ENCODE measurements at regions not wholly inside any gene's neighbourhood (a gene's known extent, or its start where the extent isn't known, plus 50 kb on each side); places are given as distances from the start of the nearest gene placed in this dataset.

DNA sequence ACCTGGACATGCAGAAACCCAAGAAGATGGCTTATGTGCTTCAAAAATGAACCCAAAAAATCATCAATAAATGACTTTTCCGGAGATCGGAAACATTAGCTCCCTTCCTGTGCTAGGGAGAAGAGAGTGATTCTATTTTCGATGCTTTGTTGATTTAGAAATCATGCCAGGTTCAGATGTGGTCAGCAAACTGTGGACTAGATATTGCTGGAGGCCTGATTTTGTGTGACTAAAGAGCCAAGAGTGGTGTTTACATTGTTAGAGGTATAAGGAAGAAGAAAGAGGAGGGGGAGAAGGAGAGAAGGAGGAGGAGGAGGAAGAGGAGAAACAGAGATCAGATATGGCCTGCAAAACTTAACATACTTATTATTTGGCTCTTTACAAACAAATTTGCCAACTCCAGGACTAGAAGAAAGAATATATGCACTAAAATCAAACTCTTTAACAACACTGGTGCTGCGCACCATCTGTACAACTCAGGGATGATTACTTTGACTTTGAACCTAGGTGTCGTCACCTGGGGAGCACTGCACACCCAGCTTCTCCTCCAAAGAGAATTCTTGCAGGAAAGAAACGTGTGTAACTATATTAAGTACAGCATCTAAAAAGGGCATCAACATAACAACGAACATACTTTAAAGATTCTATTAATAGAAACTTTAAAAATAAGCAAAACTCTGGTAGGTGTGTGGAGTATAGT, 664.9 kb upstream of the LCORL start:
- Mint-ChIP-seq H3K9me3 (no peaks in the 10 kb centered on the region), H3K4me1 (ENCODE audit: low read depth) (no peaks in the 10 kb centered on the region), H3K4me3 (no peak overlapping the region), H3K36me3 (ENCODE audit: low read depth) (no peaks in the 10 kb centered on the region), H3K27me3 (peaks cover 2% of the 10 kb centered on the region), H3K27ac (no peak overlapping the region)
- intact Hi-C loops (cut with micrococcal nuclease) = loop anchor here (5.0 kb wide), 1 partner anchor 1561 kb away; no protein-coding TSS in a partner anchor

DNA sequence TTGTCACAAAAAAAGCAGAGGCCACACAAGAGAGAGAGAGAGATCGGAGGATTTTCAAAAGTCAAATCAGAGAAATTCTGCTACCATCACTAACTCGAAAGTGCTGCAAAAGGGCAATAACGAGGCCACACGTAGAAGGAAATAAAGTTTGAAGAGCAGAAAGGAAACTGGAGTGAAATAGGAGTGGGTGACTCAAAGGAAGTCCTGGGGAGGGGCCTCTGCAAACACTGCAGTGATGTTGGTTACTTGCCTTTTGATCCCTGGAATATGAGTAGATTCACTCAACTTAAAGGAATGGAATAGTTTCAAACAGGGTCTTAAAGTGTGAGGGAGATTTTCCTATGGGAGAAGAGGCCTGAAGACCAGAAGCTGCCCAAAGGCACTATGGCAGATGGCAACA, 663.4 kb upstream of the LCORL start:
- no peaks in the 10 kb centered on the region for H3K4me1 Mint-ChIP-seq (ENCODE audit: low read depth)
- no peaks in the 10 kb centered on the region for H3K9me3 Mint-ChIP-seq
- no peak overlapping the region for H3K4me3 Mint-ChIP-seq
- no peak overlapping the region for H3K27ac Mint-ChIP-seq
- intact Hi-C loops (cut with micrococcal nuclease) = loop anchor here (5.0 kb wide), 1 partner anchor 1562 kb away; no protein-coding TSS in a partner anchor
- no peaks in the 10 kb centered on the region for H3K27me3 Mint-ChIP-seq
- H3K36me3 Mint-ChIP-seq (ENCODE audit: low read depth) = no peaks in the 10 kb centered on the region

DNA sequence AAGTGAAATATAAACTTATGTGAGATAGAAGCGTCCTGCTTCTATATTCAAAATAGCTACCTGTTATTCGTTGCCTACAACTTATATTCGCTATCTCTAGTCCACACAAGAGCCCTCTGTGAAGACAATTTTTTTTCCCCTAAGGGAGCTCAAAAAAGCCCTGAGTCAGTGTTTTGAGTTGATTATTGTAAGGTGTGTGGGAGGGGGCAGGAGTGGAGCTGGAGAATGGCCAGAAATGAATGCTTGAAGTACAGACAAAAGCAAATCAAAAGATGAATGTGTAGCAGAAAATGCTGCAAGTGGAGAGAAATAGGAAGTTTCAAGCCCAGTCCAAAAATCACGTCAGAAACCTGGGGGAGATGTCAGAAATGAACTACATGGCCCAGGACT, 655.0 kb upstream of the LCORL start:
- no peaks in the 10 kb centered on the region for H3K4me1 Mint-ChIP-seq (ENCODE audit: low read depth)
- H3K36me3 Mint-ChIP-seq (ENCODE audit: low read depth) = no peaks in the 10 kb centered on the region
- no peak overlapping the region for H3K4me3 Mint-ChIP-seq
- H3K9me3 Mint-ChIP-seq = no peaks in the 10 kb centered on the region
- intact Hi-C loops (cut with micrococcal nuclease) = no loop called here
- no peak overlapping the region for H3K27ac Mint-ChIP-seq
- H3K27me3 Mint-ChIP-seq = no peaks in the 10 kb centered on the region

DNA sequence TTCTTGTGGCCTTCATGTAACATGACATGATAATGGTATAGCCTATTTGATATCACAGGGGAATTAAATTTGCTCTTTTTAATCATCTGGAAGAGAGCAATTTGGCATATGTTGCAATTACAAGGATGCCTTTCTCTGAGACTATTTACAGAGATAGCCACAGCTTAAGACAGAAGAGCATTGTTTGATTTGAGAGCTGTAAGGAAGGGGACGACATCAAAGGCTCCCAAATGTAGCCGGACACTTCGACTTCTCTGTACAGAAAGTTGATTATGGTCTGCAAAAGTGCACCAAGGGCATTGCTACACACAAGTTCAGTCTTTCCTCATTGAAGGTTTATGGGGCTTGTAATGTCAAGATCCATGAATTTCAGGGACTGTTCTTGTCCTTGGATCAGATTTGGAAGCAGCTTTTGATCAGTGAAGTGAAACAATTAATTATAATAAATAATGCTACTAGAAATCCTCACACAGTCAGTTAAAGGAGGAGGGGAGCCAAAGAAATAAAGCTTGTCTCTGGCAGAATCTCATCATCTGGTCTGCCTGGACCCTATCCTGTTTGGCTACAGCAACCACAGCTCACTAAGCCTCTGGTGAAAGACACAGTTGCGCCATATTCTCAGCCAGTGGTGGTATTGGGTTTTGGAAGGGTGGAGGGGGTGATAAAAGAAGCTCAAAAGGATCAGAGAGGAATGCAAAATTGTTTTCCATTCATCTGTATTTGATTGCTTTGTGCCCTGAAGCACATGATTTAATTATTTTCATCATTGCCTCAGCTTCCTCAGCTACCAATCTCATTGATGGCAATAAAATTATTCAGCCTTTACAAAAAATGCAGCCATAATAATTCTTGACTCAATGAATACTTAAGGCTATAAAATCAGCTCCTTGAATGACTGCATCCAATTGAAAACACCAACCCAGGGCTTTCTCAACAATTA, 654.3 kb upstream of the LCORL start:
- Mint-ChIP-seq H3K4me1 (ENCODE audit: low read depth) (no peaks in the 10 kb centered on the region), H3K27me3 (no peaks in the 10 kb centered on the region), H3K36me3 (ENCODE audit: low read depth) (no peaks in the 10 kb centered on the region), H3K4me3 (no peak overlapping the region), H3K27ac (no peak overlapping the region), H3K9me3 (no peaks in the 10 kb centered on the region)
- intact Hi-C loops (cut with micrococcal nuclease) = no loop called here

DNA sequence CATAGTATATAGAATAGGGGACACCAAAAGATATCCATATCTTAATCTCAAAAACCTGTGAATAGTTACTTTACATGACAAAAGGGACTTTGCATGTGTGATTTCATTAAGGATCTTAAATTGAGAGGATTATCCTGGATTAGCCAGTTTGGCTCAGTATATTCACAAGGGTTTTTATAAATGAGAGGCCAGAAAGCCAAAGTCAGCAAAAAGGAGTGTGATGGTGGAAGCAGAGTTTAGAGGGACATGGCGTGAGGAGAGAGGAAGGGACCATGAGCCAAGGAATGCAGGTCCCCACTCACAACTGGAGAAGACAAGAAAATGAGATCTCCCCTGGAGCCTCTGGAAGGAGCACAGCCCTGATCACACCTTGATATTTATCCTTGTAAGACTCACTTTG, 648.5 kb upstream of the LCORL start:
- Mint-ChIP-seq H3K27me3 (no peaks in the 10 kb centered on the region), H3K27ac (no peak overlapping the region), H3K9me3 (no peaks in the 10 kb centered on the region), H3K4me1 (ENCODE audit: low read depth) (no peaks in the 10 kb centered on the region), H3K36me3 (ENCODE audit: low read depth) (no peaks in the 10 kb centered on the region), H3K4me3 (no peak overlapping the region)
- intact Hi-C loops (cut with micrococcal nuclease) = no loop called here

DNA sequence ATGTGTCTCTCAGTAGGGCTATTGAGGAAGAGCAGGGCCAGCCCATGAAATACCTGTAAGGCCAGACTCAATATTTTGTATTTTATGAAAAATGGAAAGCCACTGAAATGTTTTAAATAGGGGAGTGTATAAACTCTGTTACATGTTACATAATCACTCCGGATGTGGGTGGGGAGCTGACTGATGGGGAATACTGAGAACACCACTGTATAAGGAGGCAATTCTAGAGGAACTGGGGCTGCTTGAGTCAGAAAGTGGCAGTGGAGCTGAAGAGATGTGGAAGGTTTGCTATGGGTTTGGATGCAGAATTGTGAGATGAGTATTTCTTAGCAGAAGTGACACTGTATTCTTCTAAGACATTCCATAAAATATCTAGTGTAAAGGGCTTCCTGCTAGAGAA, 647.8 kb upstream of the LCORL start:
- Mint-ChIP-seq H3K4me1 (ENCODE audit: low read depth) (no peaks in the 10 kb centered on the region), H3K9me3 (no peaks in the 10 kb centered on the region), H3K27me3 (no peaks in the 10 kb centered on the region), H3K36me3 (ENCODE audit: low read depth) (no peaks in the 10 kb centered on the region), H3K27ac (no peak overlapping the region), H3K4me3 (no peak overlapping the region)
- intact Hi-C loops (cut with micrococcal nuclease) = no loop called here

DNA sequence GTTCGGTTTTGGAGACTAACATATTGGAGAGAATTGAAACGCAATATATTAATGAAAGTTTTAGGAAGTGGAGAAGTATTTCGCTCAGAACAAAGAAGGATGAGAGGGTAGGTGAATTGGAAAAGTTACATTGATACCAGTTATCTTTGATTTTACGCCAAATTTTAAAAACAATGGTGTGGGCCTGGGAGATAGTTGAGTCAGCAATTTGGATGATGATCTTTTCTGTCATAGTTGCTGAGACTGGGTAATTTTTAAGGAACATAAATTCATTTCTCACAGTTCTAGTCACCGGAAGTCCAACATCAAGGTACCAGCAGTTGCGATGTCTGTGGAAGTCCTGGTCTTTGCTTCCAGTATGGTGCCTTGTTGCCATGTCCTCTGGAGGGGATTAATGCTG, 644.8 kb upstream of the LCORL start:
- Mint-ChIP-seq H3K27me3 (no peaks in the 10 kb centered on the region), H3K4me3 (no peak overlapping the region), H3K27ac (no peak overlapping the region), H3K4me1 (ENCODE audit: low read depth) (no peaks in the 10 kb centered on the region), H3K9me3 (no peaks in the 10 kb centered on the region), H3K36me3 (ENCODE audit: low read depth) (no peaks in the 10 kb centered on the region)
- intact Hi-C loops (cut with micrococcal nuclease) = no loop called here

DNA sequence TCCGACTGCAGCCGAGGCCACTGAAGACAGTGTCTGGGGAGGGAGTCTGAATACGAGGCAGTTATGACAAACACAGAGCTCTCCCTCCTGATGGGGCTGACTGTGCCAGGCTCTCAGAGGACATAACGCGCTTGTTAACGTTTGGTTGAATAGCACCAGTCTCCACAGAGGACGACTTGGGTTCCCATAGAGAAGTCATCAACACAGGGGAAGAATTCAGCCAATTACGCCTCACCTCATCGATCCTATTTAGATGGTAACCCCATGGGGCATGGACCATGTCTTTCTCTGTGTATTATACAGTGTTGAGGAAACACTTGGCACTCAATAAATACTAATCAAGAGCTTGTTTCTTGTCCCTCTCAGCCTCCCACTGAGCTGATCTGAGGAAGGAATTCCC, 642.6 kb upstream of the LCORL start:
- intact Hi-C loops (cut with micrococcal nuclease) = no loop called here
- Mint-ChIP-seq H3K27ac (no peak overlapping the region), H3K9me3 (no peaks in the 10 kb centered on the region), H3K36me3 (ENCODE audit: low read depth) (no peaks in the 10 kb centered on the region), H3K4me1 (ENCODE audit: low read depth) (no peaks in the 10 kb centered on the region), H3K27me3 (no peaks in the 10 kb centered on the region), H3K4me3 (no peak overlapping the region)

DNA sequence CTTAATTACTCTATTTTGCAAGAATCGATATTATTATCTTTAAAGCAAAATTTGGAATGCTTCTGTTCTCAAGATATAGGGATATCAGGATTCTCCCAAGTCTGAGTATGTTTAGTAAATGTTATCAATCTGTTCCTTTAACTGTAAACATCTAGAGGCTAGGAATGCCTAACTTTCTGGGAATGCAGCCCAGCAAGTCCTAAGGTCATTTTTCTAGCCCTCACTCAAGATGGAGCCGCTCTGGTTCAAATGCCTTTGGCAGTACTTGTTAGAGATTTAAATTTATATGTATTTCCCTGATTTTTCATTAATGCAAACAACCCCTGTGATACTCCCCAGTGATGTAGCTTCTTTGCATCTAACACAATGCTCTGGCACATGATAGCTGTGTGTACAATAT, 623.8 kb upstream of the LCORL start:
- H3K27me3 Mint-ChIP-seq = no peaks in the 10 kb centered on the region
- intact Hi-C loops (cut with micrococcal nuclease) = no loop called here
- no peak overlapping the region for H3K27ac Mint-ChIP-seq
- H3K4me3 Mint-ChIP-seq = no peak overlapping the region
- no peaks in the 10 kb centered on the region for H3K4me1 Mint-ChIP-seq (ENCODE audit: low read depth)
- no peaks in the 10 kb centered on the region for H3K36me3 Mint-ChIP-seq (ENCODE audit: low read depth)
- peaks cover 19% of the 10 kb centered on the region for H3K9me3 Mint-ChIP-seq

DNA sequence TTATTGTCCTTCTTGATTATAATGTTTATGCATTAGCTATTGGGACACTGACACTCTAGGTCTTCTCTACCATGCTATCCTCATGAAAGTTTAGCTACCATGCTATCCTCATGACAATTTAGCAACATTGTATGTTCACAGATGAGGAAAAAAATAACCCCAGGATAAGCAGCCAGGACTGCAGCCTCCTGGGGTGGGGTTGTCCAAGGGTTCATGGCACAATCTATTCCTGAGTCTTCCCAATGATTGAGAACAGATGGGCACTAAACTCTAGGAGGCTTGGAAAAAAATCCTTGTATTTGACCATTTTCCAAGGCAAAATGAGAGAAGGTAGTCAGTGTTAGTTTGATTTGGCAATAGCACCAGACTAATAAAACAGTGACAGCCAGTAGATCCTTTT, 619.8 kb upstream of the LCORL start:
- H3K27me3 Mint-ChIP-seq = no peaks in the 10 kb centered on the region
- no peaks in the 10 kb centered on the region for H3K9me3 Mint-ChIP-seq
- intact Hi-C loops (cut with micrococcal nuclease) = no loop called here
- no peak overlapping the region for H3K4me3 Mint-ChIP-seq
- H3K4me1 Mint-ChIP-seq (ENCODE audit: low read depth) = no peaks in the 10 kb centered on the region
- no peaks in the 10 kb centered on the region for H3K36me3 Mint-ChIP-seq (ENCODE audit: low read depth)
- H3K27ac Mint-ChIP-seq = no peak overlapping the region

DNA sequence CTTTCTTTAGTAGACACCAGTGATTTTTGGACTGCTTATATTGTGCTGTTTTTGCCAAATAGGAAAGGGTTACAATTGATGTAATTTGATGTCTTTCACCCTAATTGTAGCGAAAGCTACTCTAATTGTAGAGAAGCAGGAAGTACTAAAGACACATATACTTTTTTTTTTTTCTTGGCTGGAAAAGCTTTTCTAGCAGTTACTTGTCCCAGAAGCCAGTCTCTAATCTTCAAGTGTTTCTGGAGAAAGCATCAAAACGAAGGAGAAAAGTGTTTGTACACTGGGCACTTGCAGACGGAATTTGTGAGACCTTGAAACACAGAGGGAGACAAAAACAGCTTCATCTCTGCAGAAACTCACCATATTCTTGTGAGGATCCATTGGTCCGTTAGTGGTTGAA, 616.5 kb upstream of the LCORL start:
- Mint-ChIP-seq H3K36me3 (ENCODE audit: low read depth) (no peaks in the 10 kb centered on the region), H3K4me3 (no peak overlapping the region), H3K9me3 (no peaks in the 10 kb centered on the region), H3K4me1 (ENCODE audit: low read depth) (no peaks in the 10 kb centered on the region), H3K27ac (no peak overlapping the region), H3K27me3 (no peaks in the 10 kb centered on the region)
- intact Hi-C loops (cut with micrococcal nuclease) = no loop called here

DNA sequence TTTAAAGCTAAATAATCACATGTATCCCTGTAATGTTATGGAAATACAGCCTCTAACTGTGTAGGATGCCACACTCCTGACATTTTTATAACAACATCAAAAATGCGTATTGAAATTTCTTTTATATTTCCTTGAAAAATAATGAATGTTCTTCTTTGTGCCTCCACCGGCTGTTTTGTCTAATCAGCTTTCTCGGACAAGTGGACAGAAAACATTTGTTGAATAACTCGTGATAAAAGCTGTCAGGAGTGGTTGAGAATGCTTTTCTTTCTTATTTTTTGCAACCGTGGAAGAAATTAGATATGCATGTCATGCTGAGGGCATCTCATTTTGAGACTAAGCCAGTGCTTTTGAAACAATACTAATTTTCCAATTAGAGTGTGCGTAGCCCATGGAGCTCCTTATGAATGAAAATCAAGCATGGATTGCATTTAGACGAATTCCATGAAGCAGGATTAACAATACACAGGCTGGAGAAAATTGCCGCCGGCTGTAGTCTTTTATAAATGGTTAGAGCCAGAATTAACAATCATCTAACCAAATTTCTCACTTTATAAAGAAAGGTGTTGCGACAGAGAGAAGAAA, 614.5 kb upstream of the LCORL start:
- Mint-ChIP-seq H3K27ac (no peak overlapping the region), H3K9me3 (peaks cover 6% of the 10 kb centered on the region), H3K36me3 (ENCODE audit: low read depth) (no peaks in the 10 kb centered on the region), H3K4me3 (no peak overlapping the region), H3K27me3 (no peaks in the 10 kb centered on the region), H3K4me1 (ENCODE audit: low read depth) (no peaks in the 10 kb centered on the region)
- intact Hi-C loops (cut with micrococcal nuclease) = no loop called here

DNA sequence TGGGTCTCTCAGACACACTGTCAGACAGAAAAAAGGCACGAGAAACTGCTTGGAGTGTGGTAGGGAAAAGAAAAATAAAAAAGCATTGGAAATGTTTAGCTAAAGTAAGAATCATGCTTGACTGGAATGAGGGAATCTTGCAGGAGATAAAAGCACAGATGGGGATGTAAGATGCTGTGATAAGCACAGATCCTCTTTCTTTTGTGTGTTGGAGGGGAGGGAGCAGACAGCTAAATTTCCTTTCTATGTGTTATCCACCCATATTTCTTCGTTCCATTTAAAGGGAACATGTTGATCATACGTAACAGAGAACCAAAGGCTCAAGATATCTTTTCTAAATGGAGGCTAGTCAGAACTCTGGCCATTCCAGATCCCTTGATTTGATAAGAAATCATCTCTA, 614.0 kb upstream of the LCORL start:
- Mint-ChIP-seq H3K9me3 (peaks cover 9% of the 10 kb centered on the region), H3K27ac (no peak overlapping the region), H3K4me3 (no peak overlapping the region), H3K4me1 (ENCODE audit: low read depth) (no peaks in the 10 kb centered on the region), H3K36me3 (ENCODE audit: low read depth) (no peaks in the 10 kb centered on the region), H3K27me3 (no peaks in the 10 kb centered on the region)
- intact Hi-C loops (cut with micrococcal nuclease) = no loop called here

DNA sequence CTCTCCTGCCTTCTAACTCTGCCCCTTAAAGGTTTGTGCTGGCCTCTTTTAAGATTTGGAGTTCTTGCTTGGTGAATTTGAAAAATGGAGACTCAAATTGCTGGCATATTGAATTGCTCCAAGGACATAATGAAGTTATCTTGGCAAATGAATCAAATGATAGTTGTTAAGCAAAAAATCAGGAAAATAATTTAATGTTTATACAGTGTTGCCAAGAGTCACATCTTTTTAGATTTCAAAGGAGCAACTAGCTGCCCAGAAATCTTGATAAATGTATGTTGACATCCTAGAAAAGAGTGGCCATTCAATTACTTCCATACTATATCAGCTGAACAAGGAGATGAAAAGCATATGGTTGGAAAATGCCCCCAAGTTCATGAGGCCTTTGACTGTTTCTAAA, 610.0 kb upstream of the LCORL start:
- no peak overlapping the region for H3K27ac Mint-ChIP-seq
- H3K36me3 Mint-ChIP-seq (ENCODE audit: low read depth) = no peaks in the 10 kb centered on the region
- H3K4me3 Mint-ChIP-seq = no peak overlapping the region
- H3K9me3 Mint-ChIP-seq = peaks cover 18% of the 10 kb centered on the region
- no peaks in the 10 kb centered on the region for H3K27me3 Mint-ChIP-seq
- intact Hi-C loops (cut with micrococcal nuclease) = no loop called here
- H3K4me1 Mint-ChIP-seq (ENCODE audit: low read depth) = no peaks in the 10 kb centered on the region

Measured in dendritic cell treated with granulocyte-macrophage colony-stimulating factor and Interleukin-4, amounts not matched to agents 40 ng/mL and 50 ng/mL, for 4 days (primary cell).